ENCODE measurements at regions not wholly inside any gene's neighbourhood (a gene's known extent, or its start where the extent isn't known, plus 50 kb on each side); places are given as distances from the start of the nearest gene placed in this dataset.
"Not testable (repeated sequence)": the region's sequence is repeated elsewhere in the genome, so short reads cannot be mapped to it uniquely, and the experiment has no call there.

GRCh38 chr15:69601711-69602504 lies 149.3 kb downstream of the RPLP1 start:
- no peak for DNase-seq (ENCODE audit: low read depth in 2 of 2)

DNA sequence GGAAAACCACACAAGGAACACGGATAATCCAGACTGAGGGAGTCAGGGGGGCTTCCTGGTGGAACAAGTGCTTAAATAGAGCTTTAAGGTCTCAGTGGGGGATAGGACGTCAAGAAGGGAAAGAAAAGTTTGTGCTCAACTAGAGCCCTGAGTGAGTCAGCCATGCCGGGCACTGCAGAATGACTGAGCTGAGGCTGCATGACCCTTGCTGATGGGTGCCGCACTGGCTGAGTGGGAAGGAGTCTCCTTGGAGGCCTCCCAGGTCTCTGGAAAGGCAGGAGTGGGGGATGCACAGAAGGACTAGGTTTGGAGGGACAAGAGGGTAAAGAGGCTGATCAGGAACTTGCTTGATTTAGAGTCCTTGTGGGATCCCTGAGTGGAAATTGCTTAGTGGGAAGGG lies 150.3 kb downstream of the RPLP1 start:
- no peak for DNase-seq (ENCODE audit: low read depth in 2 of 2)

DNA sequence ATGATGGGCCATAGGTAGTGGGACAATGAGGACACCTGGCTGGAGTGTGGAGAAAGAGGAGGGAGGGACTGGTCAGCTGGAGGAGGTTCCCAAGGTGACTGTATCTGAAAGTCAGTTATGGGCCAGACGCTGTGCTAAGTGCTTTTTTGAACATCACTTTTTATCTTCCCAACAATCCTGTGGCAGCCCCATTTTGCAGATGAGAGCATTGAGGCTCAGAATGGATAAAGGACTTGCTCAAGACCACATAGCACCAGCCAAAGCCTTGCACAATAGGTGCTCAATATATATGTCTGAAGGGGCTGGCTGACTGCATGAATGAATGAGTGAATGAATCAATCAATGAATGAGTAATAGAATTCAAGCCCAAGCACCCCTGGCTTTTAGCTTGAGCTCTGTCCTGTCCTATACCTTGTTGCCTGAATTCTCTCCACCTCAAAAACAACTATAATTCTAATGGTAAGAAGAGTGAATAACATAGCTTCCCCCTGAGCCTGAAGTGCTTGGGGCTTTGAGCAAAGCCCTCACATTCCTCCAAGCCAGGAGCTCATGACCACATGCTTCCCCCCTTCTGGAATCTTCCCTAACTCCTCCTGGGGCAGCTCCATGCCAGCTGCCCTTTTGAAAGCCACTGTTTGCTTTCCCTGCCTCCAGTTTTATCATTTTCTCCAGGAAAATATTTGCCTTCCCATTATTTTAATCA lies 150.9 kb downstream of the RPLP1 start:
- DNase-seq (ENCODE audit: low read depth in 2 of 2), result no peak

DNA sequence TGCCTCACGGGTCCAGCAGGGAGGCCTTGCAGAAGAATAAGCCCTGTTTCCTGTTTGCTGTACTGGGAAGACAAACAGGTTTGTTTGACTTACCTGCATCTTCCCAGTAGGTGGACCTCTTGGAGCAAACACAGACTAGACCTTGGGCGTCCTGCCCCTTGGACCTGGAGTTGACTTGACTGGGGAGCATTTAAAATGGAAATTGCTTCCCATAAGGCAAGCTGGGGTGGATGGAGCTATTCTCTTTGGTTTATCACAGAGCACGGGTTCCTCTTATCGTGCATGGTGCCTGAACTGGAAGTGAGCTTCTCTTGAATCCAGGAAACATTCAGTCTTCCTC lies 151.4 kb downstream of the RPLP1 start:
- no peak for DNase-seq (ENCODE audit: low read depth in 2 of 2)

DNA sequence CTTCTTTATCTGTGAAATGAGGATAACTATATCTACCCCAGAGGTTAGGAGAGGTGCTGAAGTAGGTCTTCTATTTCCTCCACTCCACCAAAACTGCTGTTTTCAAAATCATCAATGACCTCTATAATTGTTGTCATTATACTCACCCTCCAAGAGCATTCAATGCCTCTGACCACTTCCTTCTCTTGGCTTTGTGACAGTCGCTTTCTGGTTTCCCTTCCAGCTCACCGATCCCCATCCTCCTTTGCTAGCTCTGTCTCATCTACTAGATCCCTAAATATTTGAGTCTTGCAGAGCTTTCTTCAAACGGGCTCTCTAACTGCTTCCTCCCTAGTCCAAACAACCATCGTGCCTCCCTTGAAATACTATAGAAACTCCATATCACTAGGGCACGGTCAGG lies 153.5 kb downstream of the RPLP1 start:
- no peak for DNase-seq (ENCODE audit: low read depth in 2 of 2)

DNA sequence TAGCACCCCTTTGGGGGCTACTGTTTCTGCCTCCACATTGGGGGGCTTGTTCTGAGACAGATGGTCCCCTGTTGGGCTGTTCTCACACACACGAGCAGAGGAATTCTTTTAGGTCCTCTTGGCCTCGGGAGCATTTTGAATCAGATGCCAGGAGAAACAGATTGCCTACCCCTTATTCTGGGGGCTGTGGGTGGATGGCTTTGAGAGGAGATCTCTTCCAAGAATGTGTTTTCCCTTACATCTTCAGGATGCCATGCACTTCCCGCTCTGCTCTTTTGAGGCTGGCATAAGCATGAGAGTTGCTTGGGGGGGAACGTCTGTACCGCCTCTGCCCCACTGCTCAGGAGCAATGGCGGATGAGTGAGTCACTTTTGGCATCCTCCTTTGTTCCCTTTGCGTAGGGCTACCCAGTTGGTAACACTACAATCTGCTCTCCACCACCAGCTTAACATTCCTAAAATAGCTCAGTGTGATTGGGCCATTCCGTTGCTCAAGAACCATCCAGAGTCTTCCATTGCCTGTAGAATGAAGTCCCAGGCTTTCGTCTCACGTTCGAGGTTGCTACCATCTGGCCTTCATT lies 154.4 kb downstream of the RPLP1 start:
- DNase-seq (ENCODE audit: low read depth in 2 of 2), result no peak

DNA sequence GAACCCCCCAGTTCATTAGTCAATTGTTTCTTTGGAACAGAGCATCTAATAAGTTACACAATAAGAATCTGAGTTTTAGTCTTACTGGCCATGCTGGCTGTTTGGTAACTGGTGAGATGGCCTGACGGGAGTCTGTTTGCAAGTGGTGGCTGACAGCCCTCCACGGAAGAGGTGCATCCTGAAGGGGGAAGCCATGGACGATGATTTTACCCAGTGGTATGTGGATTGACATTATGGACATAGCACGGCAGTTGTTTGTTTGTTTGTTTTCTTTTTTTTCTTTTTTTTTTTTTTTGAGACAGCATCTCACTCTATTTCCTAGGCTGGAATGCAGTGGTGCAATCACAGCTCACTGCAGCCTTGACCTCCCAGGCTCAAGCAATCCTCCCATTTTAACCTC lies 156.0 kb downstream of the RPLP1 start:
- DNase-seq (ENCODE audit: low read depth in 2 of 2), result no peak

- DNase-seq (ENCODE audit: low read depth in 2 of 2), result no peak
These were observed 156.6 kb downstream of the RPLP1 start for GRCh38 chr15:69609176-69609575.

- no peak for DNase-seq (ENCODE audit: low read depth in 2 of 2)
These were observed 157.2 kb downstream of the RPLP1 start for GRCh38 chr15:69609776-69610175.

DNA sequence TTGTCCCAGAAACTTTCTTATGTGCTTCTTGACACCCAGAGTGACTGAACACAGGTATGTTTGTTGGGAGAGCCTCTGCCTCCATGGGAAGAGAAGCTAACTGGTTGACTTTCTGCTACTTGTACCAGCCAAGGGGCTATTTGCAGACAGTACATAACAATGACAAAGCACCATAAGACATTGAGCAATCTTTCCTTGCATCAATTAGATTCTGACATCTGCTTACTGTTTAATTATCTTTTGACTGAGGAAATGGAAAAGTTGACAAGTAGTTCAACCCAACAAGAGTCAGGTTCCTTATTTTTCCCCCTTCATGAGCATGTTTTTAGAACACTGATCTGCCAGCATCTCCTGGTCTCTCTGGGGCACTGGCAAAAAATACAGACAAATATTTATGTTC lies 157.7 kb downstream of the RPLP1 start:
- no peak for DNase-seq (ENCODE audit: low read depth in 2 of 2)

DNA sequence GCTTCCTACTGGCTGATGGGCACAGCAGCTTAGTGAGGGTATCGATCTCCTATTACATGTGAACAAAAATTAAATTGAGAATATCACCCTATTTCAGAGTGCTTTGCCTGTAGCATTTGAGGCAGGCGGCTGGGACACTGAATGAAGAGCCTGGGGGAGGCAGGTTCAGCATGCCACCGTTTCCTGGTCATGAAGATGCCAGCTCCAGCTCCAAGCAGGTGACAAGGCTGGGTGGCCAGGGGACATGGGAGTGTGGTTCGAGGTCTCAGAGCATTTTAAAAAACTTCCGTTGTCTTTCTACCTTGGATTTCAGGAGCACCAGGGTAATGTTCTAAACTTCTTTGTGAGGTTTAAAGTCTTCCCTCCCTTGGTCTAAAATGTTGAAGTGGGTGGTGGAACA lies 158.2 kb downstream of the RPLP1 start:
- DNase-seq (ENCODE audit: low read depth in 2 of 2), result no peak

- no peak for DNase-seq (ENCODE audit: low read depth in 2 of 2)
These were observed 159.5 kb downstream of the RPLP1 start for GRCh38 chr15:69612112-69612511.

- no peak for DNase-seq (ENCODE audit: low read depth in 2 of 2)
These were observed 160.6 kb downstream of the RPLP1 start for GRCh38 chr15:69613182-69613581.

DNA sequence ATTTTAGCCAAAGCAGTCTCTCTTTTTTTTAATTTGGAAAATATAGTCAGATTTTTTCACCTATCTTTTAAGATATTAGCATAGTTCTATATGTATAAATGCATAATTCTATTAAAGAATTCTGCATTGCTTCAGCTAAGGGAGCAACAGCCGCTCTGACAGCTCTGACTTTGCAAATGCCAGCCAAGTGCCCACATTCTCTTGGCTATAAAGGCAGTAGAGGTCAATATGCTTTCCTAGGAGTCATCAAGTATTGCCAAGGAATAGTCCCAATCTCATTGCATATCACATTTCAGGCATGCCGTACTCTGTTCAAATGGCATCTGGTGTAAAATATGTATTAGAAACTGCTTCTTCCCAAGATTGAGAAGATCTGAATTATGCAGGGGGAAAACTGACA lies 161.4 kb downstream of the RPLP1 start:
- no peak for DNase-seq (ENCODE audit: low read depth in 2 of 2)

DNA sequence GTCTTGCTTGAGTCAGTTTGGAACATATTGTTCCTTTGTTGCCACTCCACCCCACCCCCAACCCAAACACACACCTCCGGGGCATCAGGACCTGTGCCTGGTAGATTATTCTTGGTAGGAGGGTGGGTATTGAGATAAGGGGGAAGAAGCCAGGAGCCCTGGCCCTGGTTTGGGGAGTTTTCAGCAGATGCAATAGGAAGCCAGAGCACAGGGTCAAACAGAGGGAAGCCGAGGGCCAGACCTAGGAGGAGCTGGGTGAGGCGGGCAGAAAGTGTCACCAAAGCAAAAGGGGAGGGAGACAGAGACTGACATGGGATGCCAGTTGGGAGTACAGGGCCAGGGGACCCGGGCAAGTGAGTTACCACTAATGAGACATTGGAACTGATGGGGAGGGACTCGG lies 163.1 kb downstream of the RPLP1 start:
- DNase-seq (ENCODE audit: low read depth in 2 of 2), result no peak

DNA sequence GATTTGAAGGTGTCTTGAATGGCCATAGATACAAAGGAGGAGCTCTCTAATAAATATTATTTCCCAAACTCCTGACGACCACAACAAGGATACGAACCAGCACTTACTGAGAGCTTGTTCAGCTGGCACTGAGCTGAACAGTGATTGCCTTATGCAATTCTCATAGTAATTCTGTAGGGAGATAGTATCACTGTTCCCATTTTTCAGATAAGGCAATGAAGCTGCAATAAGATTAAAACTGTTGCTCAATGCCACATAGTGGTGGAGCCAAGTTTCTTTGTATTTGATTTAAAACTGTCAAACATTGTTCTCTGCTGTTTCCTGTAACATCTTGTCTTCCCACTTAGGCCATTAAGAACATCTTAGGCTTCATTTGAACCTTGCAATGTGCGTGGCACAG lies 163.9 kb downstream of the RPLP1 start:
- no peak for DNase-seq (ENCODE audit: low read depth in 2 of 2)

GRCh38 chr15:69617144-69617543 lies 164.5 kb downstream of the RPLP1 start:
- not testable (repeated sequence) for DNase-seq (ENCODE audit: low read depth in 2 of 2)

DNA sequence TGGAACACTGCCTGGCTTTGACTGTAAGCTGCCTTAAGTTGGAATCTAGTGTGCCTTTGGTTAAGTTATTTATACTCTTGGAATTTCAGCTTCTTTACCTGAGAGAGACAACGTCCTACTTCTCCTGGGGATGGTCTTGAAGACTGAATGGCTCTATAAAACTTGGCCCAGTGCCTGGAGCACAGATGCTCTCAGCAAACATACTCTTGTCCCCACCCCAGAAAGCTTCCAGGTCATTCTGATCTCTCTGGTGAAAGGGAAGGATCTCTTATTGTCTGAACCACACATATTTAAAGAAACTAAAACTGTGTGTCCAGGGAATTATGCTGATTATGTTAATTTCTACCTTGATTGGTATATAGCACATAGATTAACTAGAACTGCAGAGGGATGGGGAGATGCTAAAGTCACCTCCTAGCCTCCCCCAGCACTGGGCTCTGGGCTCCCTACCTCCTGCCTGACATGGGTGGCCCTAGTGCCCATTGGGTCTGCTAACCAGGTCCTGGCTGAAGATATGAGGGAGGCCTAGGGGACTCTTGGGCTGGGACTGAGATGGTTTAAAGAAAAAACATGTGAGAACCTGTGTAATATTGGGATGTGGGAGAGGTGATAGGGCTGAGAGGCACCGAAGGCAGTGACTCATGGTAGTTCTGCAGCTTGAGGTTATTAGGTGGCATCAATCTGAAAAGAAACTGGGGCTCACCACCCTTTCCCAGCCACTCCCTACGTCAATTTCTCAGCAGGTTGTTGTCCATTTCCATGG lies 171.0 kb downstream of the RPLP1 start:
- no peak for DNase-seq (ENCODE audit: low read depth in 2 of 2)

DNA sequence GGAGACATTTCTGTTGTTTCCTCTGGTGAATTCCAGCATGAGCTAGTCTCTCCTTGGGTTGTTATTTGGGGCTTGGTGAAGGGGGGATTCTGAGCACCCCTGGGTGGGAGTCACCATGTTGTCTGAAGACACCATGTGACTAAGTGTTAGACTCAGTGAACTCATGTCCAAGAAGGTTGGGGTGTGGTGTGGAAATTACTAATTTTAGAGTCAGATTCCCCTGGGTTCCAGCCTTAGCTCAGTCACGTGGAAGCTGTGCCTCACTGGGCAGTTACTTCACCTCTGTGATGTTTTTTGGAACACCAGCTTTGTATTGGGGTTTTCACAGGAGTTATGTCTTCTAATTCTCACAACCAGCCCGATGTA lies 171.5 kb downstream of the RPLP1 start:
- DNase-seq (ENCODE audit: low read depth in 2 of 2), result no peak

- DNase-seq (ENCODE audit: low read depth in 2 of 2), result no peak
These were observed 172.2 kb downstream of the RPLP1 start for GRCh38 chr15:69624816-69625215.

DNA sequence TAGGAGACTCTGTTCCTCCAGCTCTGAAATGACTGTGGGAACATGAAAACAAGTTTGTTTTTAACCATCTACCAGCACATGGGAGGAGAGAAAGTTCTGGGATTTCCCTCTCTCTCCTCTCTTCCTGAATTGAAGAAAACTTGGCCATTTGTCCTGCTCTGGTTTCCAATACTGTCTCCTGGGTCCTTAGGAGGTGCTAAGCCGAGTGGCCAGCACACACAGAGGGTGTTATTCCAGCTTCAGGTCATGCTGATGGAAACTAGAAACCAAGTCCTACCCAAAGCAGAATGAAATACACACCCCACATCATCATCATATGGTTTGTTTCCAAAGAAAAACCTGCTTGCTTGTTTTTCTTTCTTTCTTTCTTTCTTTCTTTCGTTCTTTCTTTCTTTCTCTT lies 172.7 kb downstream of the RPLP1 start:
- DNase-seq (ENCODE audit: low read depth in 2 of 2), result no peak

Measured in stimulated activated CD4-positive, alpha-beta T cell treated with anti-CD3 and anti-CD28 coated beads, Interleukin-4, amount 100 ng/mL, for 48 hours (primary cell).